ENCODE measurements at regions not wholly inside any gene's neighbourhood (a gene's known extent, or its start where the extent isn't known, plus 50 kb on each side); places are given as distances from the start of the nearest gene placed in this dataset.

DNA sequence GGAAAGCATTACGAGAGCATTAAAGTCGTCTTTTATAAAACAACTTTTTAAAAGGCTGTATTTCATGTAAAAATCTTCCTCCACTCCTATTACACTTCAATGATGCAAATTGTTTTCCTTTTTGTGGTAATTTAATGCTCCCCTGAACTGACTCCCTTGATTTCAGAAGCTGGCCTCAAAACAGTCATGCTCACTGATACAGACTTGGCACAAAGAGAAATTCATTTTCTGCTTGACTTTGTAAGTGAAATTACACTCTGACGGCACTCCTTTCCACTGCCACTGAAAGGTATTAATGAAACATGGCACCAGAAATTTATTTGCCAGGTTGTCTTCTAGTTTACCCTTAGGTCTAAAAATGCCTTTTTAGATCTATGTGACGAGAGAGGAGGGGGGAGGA lies 215.5 kb downstream of the LRRC3B start:
- no peak overlapping the region for H3K4me3 ChIP-seq (ENCODE audit: low read depth, low read length)
- no peak for DNase-seq (ENCODE audit: low read depth)
- TF ChIP-seq, protein P1, sequence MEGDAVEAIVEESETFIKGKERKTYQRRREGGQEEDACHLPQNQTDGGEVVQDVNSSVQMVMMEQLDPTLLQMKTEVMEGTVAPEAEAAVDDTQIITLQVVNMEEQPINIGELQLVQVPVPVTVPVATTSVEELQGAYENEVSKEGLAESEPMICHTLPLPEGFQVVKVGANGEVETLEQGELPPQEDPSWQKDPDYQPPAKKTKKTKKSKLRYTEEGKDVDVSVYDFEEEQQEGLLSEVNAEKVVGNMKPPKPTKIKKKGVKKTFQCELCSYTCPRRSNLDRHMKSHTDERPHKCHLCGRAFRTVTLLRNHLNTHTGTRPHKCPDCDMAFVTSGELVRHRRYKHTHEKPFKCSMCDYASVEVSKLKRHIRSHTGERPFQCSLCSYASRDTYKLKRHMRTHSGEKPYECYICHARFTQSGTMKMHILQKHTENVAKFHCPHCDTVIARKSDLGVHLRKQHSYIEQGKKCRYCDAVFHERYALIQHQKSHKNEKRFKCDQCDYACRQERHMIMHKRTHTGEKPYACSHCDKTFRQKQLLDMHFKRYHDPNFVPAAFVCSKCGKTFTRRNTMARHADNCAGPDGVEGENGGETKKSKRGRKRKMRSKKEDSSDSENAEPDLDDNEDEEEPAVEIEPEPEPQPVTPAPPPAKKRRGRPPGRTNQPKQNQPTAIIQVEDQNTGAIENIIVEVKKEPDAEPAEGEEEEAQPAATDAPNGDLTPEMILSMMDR (IDR thresholded peaks at IDR 0.05; ENCODE audit: insufficient read depth, low read depth, low read length, missing control alignments): no peak

DNA sequence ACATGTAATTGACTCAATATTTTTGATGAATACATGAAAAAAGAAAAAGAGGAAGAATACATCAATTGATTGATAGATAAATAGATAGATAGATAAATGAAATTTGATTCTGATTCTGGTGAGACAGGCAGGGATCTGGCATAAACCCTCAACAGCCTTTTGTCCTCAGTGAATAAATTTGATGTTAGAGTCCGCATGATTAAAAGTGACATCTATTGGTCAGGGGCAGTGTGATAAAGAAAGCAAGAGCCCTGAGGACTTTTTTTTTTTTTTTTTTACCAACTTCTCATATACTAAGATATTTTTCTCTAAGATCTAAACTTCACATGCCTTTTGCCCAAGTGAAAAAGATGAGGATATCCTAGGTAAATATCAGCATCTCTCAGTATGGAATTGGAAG lies 216.4 kb downstream of the LRRC3B start:
- H3K4me3 ChIP-seq (ENCODE audit: low read depth, low read length): no peak overlapping the region
- TF ChIP-seq, protein P1 (IDR thresholded peaks at IDR 0.05; ENCODE audit: insufficient read depth, low read depth, low read length, missing control alignments): no peak

GRCh38 chr3:26840272-26840870 lies 217.8 kb downstream of the LRRC3B start:
- no peak overlapping the region for H3K4me3 ChIP-seq (ENCODE audit: low read depth, low read length)
- TF ChIP-seq, protein P1 (IDR thresholded peaks at IDR 0.05; ENCODE audit: insufficient read depth, low read depth, low read length, missing control alignments): no peak

More for the DNA sequence above, 216.4 kb downstream of the LRRC3B start:
- no peak for DNase-seq (ENCODE audit: low read depth)

GRCh38 chr3:26845194-26845593 lies 222.6 kb downstream of the LRRC3B start:
- H3K4me3 ChIP-seq (ENCODE audit: low read depth, low read length): no peak overlapping the region
- no peak for DNase-seq (ENCODE audit: low read depth)
- TF ChIP-seq, protein P1 (IDR thresholded peaks at IDR 0.05; ENCODE audit: insufficient read depth, low read depth, low read length, missing control alignments): no peak

More at GRCh38 chr3:26840272-26840870, 217.8 kb downstream of the LRRC3B start:
- no peak for DNase-seq (ENCODE audit: low read depth)

- no peak for DNase-seq (ENCODE audit: low read depth)
- no peak overlapping the region for H3K4me3 ChIP-seq (ENCODE audit: low read depth, low read length)
- TF ChIP-seq, protein P1 (IDR thresholded peaks at IDR 0.05; ENCODE audit: insufficient read depth, low read depth, low read length, missing control alignments): no peak
These were observed 225.1 kb downstream of the LRRC3B start for GRCh38 chr3:26847680-26848079.

GRCh38 chr3:26894443-26894842 lies 271.9 kb downstream of the LRRC3B start:
- TF ChIP-seq, protein P1 (IDR thresholded peaks at IDR 0.05; ENCODE audit: insufficient read depth, low read depth, low read length, missing control alignments): no peak
- no peak overlapping the region for H3K4me3 ChIP-seq (ENCODE audit: low read depth, low read length)
- DNase-seq (ENCODE audit: low read depth): no peak

DNA sequence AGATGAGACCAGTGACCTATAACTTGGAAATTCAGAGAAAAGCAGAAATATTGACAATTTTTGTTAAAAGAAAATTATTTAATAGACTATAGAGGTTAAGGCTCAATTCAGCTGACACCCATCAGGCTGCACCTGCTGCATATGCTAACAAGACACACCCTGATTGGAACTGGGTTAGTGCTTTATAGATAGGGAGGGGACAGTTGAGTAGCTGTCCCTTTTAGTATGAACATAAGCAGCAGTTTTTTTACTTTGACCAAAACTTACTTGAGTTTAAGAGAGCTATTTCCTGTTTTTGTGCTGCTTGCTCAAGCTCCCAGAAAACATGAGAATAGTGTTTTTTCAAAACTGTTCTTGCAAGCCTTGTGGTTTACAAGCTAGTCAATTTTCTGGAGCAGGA lies 292.6 kb downstream of the LRRC3B start:
- DNase-seq (ENCODE audit: low read depth): no peak
- TF ChIP-seq, protein P1 (IDR thresholded peaks at IDR 0.05; ENCODE audit: insufficient read depth, low read depth, low read length, missing control alignments): no peak

More for the DNA sequence above, 292.6 kb downstream of the LRRC3B start:
- no peak overlapping the region for H3K4me3 ChIP-seq (ENCODE audit: low read depth, low read length)
